AG04450 (cell line): ENCODE measurements at regions not wholly inside any gene's neighbourhood (a gene's known extent, or its start where the extent isn't known, plus 50 kb on each side); places are given as distances from the start of the nearest gene placed in this dataset.
"Not testable (repeated sequence)": the region's sequence is repeated elsewhere in the genome, so short reads cannot be mapped to it uniquely, and the experiment has no call there.

Experiments used
- CTCF ChIA-PET: fragments of 300-600, 350-600 bp; formaldehyde crosslinking; extraction: SDS; loops from one replicate; lab custom pipeline; 2022; ENCODE audit warnings: antibody characterized with exemption, inconsistent platforms; lab: Charles Lee
- POLR2A ChIA-PET: fragments of 350-600 bp; formaldehyde crosslinking; extraction: SDS; loops from one replicate; lab custom pipeline; 2021; ENCODE audit warnings: antibody characterized with exemption, inconsistent platforms; lab: Yijun Ruan, JAX
- DNase-seq: peaks from one replicate; pipeline ENCODE4 v3.0.0-alpha.2; 2011; ENCODE audit warnings: low read depth, low spot score
- H3K27ac ChIP-seq: one replicate; pipeline ENCODE4 v1.5.1; 2012; ENCODE audit warnings: low read depth, low read length, control low read depth
- H3K27me3 ChIP-seq: one replicate; pipeline ENCODE4 v1.6.0; 2012; ENCODE audit warnings: low read length; ENCODE audit not compliant: control insufficient read depth, insufficient read depth
- H3K4me3 ChIP-seq: 2 replicates; pipeline ENCODE4 v1.5.1; 2011; ENCODE audit warnings: mild to moderate bottlenecking, low read depth, low read length, control low read depth
- H3K9me3 ChIP-seq: 2 replicates; pipeline ENCODE4 v1.5.1; 2012; ENCODE audit warnings: low read length; ENCODE audit not compliant: control insufficient read depth, insufficient read depth
- TF ChIP-seq, protein P1 (sequence below): IDR thresholded peaks from 2 replicates; pipeline ENCODE4 v1.5.1; 2011; ENCODE audit warnings: low read depth, low read length, control low read depth, inconsistent platforms

- no peak overlapping the region for H3K27ac ChIP-seq
- TF ChIP-seq, protein P1, sequence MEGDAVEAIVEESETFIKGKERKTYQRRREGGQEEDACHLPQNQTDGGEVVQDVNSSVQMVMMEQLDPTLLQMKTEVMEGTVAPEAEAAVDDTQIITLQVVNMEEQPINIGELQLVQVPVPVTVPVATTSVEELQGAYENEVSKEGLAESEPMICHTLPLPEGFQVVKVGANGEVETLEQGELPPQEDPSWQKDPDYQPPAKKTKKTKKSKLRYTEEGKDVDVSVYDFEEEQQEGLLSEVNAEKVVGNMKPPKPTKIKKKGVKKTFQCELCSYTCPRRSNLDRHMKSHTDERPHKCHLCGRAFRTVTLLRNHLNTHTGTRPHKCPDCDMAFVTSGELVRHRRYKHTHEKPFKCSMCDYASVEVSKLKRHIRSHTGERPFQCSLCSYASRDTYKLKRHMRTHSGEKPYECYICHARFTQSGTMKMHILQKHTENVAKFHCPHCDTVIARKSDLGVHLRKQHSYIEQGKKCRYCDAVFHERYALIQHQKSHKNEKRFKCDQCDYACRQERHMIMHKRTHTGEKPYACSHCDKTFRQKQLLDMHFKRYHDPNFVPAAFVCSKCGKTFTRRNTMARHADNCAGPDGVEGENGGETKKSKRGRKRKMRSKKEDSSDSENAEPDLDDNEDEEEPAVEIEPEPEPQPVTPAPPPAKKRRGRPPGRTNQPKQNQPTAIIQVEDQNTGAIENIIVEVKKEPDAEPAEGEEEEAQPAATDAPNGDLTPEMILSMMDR, result no peak
- no peaks in the 10 kb centered on the region for H3K9me3 ChIP-seq
- ChIA-PET CTCF (interaction anchor here (0.5 kb wide), 1 partner anchor 1926 kb away, joined by 8 read pairs; no protein-coding TSS in a partner anchor), POLR2A (no interaction called here)
- no peak overlapping the region for H3K4me3 ChIP-seq
- peaks cover 16% of the 10 kb centered on the region for H3K27me3 ChIP-seq
- DNase-seq, result no peak
Observed at GRCh38 chr2:235224410-235224809, 269.4 kb upstream of the AGAP1 start.

- Histone ChIP-seq H3K27me3 (peaks cover 12% of the 10 kb centered on the region), H3K27ac (no peak overlapping the region), H3K9me3 (no peaks in the 10 kb centered on the region), H3K4me3 (no peak overlapping the region)
- DNase-seq, result no peak
- POLR2A ChIA-PET, result no interaction called here
- CTCF ChIA-PET, result no interaction called here
- TF ChIP-seq, protein P1, result no peak
Observed at GRCh38 chr2:235225261-235225660, 268.6 kb upstream of the AGAP1 start.

GRCh38 chr2:235227590-235227989 is 266.3 kb upstream of the AGAP1 start:
- TF ChIP-seq, protein P1, result no peak
- no peak for DNase-seq
- H3K9me3 ChIP-seq, result no peaks in the 10 kb centered on the region
- peaks cover 19% of the 10 kb centered on the region for H3K27me3 ChIP-seq
- H3K4me3 ChIP-seq, result no peak overlapping the region
- ChIA-PET CTCF (no interaction called here), POLR2A (no interaction called here)
- no peak overlapping the region for H3K27ac ChIP-seq

DNA sequence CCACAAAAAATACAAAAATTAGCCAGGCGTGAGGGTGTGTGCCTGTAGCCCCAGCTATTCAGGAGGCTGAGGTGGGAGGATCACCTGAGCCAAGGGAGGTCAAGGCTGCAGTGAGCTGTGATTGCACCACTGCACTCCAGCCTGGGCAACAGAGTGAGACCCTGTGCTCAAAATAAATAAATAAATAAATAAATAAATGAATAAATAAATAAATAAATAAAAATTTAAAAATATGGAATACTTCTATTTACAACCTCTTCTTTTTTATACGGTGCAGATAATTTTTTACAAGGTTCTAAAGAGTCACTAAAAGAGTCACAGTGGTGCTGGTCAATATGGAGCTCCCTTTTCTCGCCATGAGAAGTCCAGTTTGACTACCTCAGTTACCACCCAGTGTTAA is 265.4 kb upstream of the AGAP1 start:
- POLR2A ChIA-PET, result interaction anchor here (0.7 kb wide), 1 partner anchor 1334 kb away, joined by 3 read pairs; no protein-coding TSS in a partner anchor
- CTCF ChIA-PET, result not testable (repeated sequence)

DNA sequence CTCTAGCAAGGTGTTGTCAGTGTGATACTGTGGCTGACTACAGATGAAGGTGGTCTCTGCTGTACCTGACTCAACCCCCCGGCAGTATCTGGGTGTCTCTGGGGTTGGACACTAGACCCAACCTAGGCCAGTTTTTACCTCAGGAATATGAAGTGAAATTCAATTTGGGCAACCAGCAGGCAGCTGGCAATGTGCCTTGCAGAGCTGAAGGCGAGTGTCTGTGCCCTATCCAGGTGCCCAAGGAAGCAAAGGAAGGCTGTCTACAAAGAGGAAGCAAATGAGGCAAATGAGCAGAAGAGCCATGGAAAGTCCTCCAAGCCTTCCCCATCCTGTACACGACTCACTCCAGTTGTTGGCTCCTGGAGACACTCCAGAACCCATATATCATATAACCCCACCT is 264.6 kb upstream of the AGAP1 start:
- H3K4me3 ChIP-seq, result no peak overlapping the region
- TF ChIP-seq, protein P1, result no peak
- POLR2A ChIA-PET, result no interaction called here
- CTCF ChIA-PET, result no interaction called here
- DNase-seq, result no peak
- peaks cover 19% of the 10 kb centered on the region for H3K27me3 ChIP-seq
- no peaks in the 10 kb centered on the region for H3K9me3 ChIP-seq
- H3K27ac ChIP-seq, result no peak overlapping the region

More for the DNA sequence above, 265.4 kb upstream of the AGAP1 start:
- not testable (repeated sequence) for DNase-seq, H3K4me3 ChIP-seq, H3K27ac ChIP-seq, H3K9me3 ChIP-seq
- H3K27me3 ChIP-seq, result peaks cover 19% of the 10 kb centered on the region
